Kidney (tissue), 13 donors: ENCODE measurements at regions not wholly inside any gene's neighbourhood (a gene's known extent, or its start where the extent isn't known, plus 50 kb on each side); places are given as distances from the start of the nearest gene placed in this dataset.

ENCODE experiments used
- DNase-seq, 5 donors: peaks; one replicate each; pipeline ENCODE4 v3.0.0-alpha.2; 2013 to 2020
- FAIRE-seq: peaks from 2 replicates; lab custom pipeline; 2012; peaks lifted over from hg19 to GRCh38; lab: Jason Lieb, UNC
- H3K27ac ChIP-seq, 2 donors: one replicate each; pipeline ENCODE4 v1.7.0; 2013; ENCODE audit warnings: low read depth in 2 of 2, low read length in 2 of 2, inconsistent platforms in 1 of 2
- H3K27me3 ChIP-seq: one replicate; pipeline ENCODE4 v1.7.1; 2013; ENCODE audit warnings: low read length, inconsistent platforms; ENCODE audit not compliant: control insufficient read depth, insufficient read depth
- H3K36me3 ChIP-seq, 3 donors: one replicate each; pipeline versions ENCODE4 v1.7.0 to v1.7.1; 2013; ENCODE audit warnings: low read length in 3 of 3, control low read depth in 1 of 3, inconsistent platforms in 1 of 3; ENCODE audit not compliant: insufficient read depth in 3 of 3, control insufficient read depth in 2 of 3
- H3K4me1 ChIP-seq, 3 donors: one replicate each; pipeline versions ENCODE4 v1.7.0 to v1.7.1; 2013; ENCODE audit warnings: low read length in 3 of 3, inconsistent platforms in 1 of 3, low read depth in 1 of 3; ENCODE audit not compliant: control insufficient read depth in 2 of 3, insufficient read depth in 2 of 3
- H3K4me3 ChIP-seq, 3 donors: one replicate each; pipeline versions ENCODE4 v1.7.0 to v1.8.1; 2013; ENCODE audit warnings: low read length in 3 of 3, control low read depth in 1 of 3, inconsistent platforms in 1 of 3
- H3K9ac ChIP-seq, 3 donors: one replicate each; pipeline versions ENCODE4 v1.7.0 to v1.7.1; 2013; ENCODE audit warnings: low read length in 3 of 3, control low read depth in 1 of 3, inconsistent platforms in 1 of 3
- H3K9me3 ChIP-seq, 3 donors: one replicate each; pipeline versions ENCODE4 v1.7.0 to v1.7.1; 2013; ENCODE audit warnings: low read length in 3 of 3, control low read depth in 1 of 3, inconsistent platforms in 1 of 3; ENCODE audit not compliant: control insufficient read depth in 2 of 3, insufficient read depth in 1 of 3
- CTCF ChIP-seq: IDR thresholded peaks from 3 replicates; pipeline ENCODE4 v1.5.1; 2012; ENCODE audit warnings: mild to moderate bottlenecking, moderate library complexity, borderline replicate concordance; ENCODE audit not compliant: insufficient read depth; ENCODE audit errors: extremely low read depth
- intact Hi-C: fragments of 100-400 bp; cut with DNase I; formaldehyde crosslinking; loops from one replicate; pipeline ENCODE4 v1.11.1; 2022
- donor health status: control.
- donor health status: control.
- donor health status: control.
- donor health status: control.
- donor health status: control.
- donor health status: DM: yes; HTN: yes; CAD: no.
- donor health status: Normal renal cell carcinoma (clear cell type).

- FAIRE-seq (no peak), DNase-seq (peak in 1 of 5 donors; percentile 3)
- Histone ChIP-seq H3K4me1 (no peaks in the 10 kb centered on the region), H3K4me3 (no peak overlapping the region), H3K27me3 (no peaks in the 10 kb centered on the region), H3K36me3 (no peaks in the 10 kb centered on the region), H3K9ac (no peak overlapping the region), H3K27ac (no peak overlapping the region), H3K9me3 (no peaks in the 10 kb centered on the region)
- intact Hi-C loops: no loop called here
- no peak for TF ChIP-seq CTCF
Observed at GRCh38 chr12:29032446-29032845, 116.6 kb upstream of the FAR2 start.

- Histone ChIP-seq H3K9me3 (no peaks in the 10 kb centered on the region), H3K36me3 (no peaks in the 10 kb centered on the region), H3K27ac (no peak overlapping the region), H3K27me3 (no peaks in the 10 kb centered on the region), H3K9ac (no peak overlapping the region), H3K4me1 (no peaks in the 10 kb centered on the region), H3K4me3 (no peak overlapping the region)
- intact Hi-C loops: no loop called here
- no peak for TF ChIP-seq CTCF
- FAIRE-seq (no peak), DNase-seq (no peak)
Observed at GRCh38 chr12:29033519-29033918, 115.6 kb upstream of the FAR2 start.

GRCh38 chr12:29035112-29035511 lies 114.0 kb upstream of the FAR2 start:
- DNase-seq (no peak), FAIRE-seq (no peak)
- Histone ChIP-seq H3K27ac (no peak overlapping the region), H3K4me3 (no peak overlapping the region), H3K27me3 (no peaks in the 10 kb centered on the region), H3K9me3 (no peaks in the 10 kb centered on the region), H3K9ac (no peak overlapping the region), H3K4me1 (no peaks in the 10 kb centered on the region), H3K36me3 (no peaks in the 10 kb centered on the region)
- intact Hi-C loops: no loop called here
- no peak for TF ChIP-seq CTCF

- TF ChIP-seq CTCF: no peak
- no peaks in the 10 kb centered on the region for H3K27me3 ChIP-seq
- no peak overlapping the region for H3K9ac ChIP-seq
- H3K4me1 ChIP-seq: no peaks in the 10 kb centered on the region
- H3K36me3 ChIP-seq: no peaks in the 10 kb centered on the region
- intact Hi-C loops: no loop called here
- no peak overlapping the region for H3K4me3 ChIP-seq
- no peak overlapping the region for H3K27ac ChIP-seq
- FAIRE-seq: no peak
- H3K9me3 ChIP-seq: no peaks in the 10 kb centered on the region
- peak in 1 of 5 donors; percentile 22 for DNase-seq
Observed at GRCh38 chr12:29039013-29039412, 110.1 kb upstream of the FAR2 start.
